ENCODE measurements at regions not wholly inside any gene's neighbourhood (a gene's known extent, or its start where the extent isn't known, plus 50 kb on each side); places are given as distances from the start of the nearest gene placed in this dataset.

DNA sequence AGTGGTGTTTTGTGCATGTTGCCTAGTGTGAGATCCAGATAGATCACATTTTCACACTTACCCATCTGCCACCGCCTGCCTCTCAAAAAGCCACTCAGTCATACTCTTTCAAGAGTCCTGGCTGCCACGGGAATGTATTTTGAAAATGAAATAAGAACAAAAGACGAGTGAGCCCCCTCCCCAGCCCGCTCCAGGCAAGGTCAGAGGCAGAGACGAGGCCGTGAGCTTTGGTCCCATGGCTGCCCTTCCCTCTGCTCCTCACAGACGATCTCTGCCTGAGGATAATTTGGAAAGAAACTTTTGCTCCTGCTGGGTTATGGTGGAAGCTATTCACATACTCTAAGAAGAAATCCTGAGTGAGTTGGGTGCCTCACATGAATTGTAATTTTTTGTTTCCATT, 924.3 kb downstream of the BCL11B start:
- TF ChIP-seq, protein P1, sequence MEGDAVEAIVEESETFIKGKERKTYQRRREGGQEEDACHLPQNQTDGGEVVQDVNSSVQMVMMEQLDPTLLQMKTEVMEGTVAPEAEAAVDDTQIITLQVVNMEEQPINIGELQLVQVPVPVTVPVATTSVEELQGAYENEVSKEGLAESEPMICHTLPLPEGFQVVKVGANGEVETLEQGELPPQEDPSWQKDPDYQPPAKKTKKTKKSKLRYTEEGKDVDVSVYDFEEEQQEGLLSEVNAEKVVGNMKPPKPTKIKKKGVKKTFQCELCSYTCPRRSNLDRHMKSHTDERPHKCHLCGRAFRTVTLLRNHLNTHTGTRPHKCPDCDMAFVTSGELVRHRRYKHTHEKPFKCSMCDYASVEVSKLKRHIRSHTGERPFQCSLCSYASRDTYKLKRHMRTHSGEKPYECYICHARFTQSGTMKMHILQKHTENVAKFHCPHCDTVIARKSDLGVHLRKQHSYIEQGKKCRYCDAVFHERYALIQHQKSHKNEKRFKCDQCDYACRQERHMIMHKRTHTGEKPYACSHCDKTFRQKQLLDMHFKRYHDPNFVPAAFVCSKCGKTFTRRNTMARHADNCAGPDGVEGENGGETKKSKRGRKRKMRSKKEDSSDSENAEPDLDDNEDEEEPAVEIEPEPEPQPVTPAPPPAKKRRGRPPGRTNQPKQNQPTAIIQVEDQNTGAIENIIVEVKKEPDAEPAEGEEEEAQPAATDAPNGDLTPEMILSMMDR (conservative IDR thresholded peaks at IDR 0.05), result no peak
- no peak for TF ChIP-seq ZFX (IDR thresholded peaks at IDR 0.05)
